GM12878 (cell line): ENCODE measurements at regions not wholly inside any gene's neighbourhood (a gene's known extent, or its start where the extent isn't known, plus 50 kb on each side); places are given as distances from the start of the nearest gene placed in this dataset.

Experiments
- ATAC-seq: fragments of 200-7000 bp; cut with Tn5 transposase; 3 replicates; pipeline ENCODE4 v1.9.1; 2020; ENCODE audit warnings: mild to moderate bottlenecking, moderate library complexity
- BruUV-seq: library from RNA; stranded (reverse); fragments of 400-500 nt; replicated peaks from 2 replicates; lab custom pipeline; 2021; lab: Mats Ljungman, UMichigan
- CTCF ChIA-PET: fragments of 300-600 bp; sonication (Branson Sonifier 250); formaldehyde crosslinking; extraction: SDS; loops from one replicate; lab custom pipeline; 2021; ENCODE audit warnings: inconsistent platforms; lab: Yijun Ruan, JAX
- POLR2A ChIA-PET: fragments of 350-600 bp; formaldehyde crosslinking; extraction: SDS; loops from one replicate; lab custom pipeline; 2021; ENCODE audit warnings: inconsistent platforms; lab: Charles Lee
- RAD21 ChIA-PET: fragments of 300-600 bp; sonication (Branson Sonifier 250); formaldehyde crosslinking; loops from one replicate; lab custom pipeline; 2023; ENCODE audit warnings: antibody characterized with exemption; ENCODE audit not compliant: unreplicated experiment; lab: Charles Lee
- SMC1A ChIA-PET: fragments of 300-600 bp; sonication (Branson Sonifier 250); formaldehyde crosslinking; loops from one replicate; lab custom pipeline; 2023; ENCODE audit not compliant: unreplicated experiment, uncharacterized antibody; lab: Charles Lee
- DNase-seq: peaks from one replicate; pipeline ENCODE4 v3.0.0-alpha.2; 2011; ENCODE audit warnings: low read depth, low spot score
- FAIRE-seq: peaks from 3 replicates; lab custom pipeline; 2011; peaks lifted over from hg19 to GRCh38; lab: Jason Lieb, UNC
- H2AFZ ChIP-seq: 2 replicates; pipeline ENCODE4 v1.6.0; 2011; ENCODE audit warnings: low read depth, low read length, control low read depth; ENCODE audit not compliant: control insufficient read depth
- H3K27ac ChIP-seq: 2 replicates; pipeline ENCODE4 v1.5.1; 2011; ENCODE audit warnings: control low read depth; ENCODE audit not compliant: control insufficient read depth, insufficient read depth
- H3K27me3 ChIP-seq, 2 experiments: replicated peaks in 1 of 2; 2 replicates each; pipeline versions ENCODE4 v1.6.0 to v1.6.1; 2011; ENCODE audit warnings: low read length in 1 of 2; ENCODE audit not compliant: control insufficient read depth in 2 of 2, insufficient read depth in 2 of 2
- H3K36me3 ChIP-seq, 2 experiments: 2 replicates each; pipeline ENCODE4 v1.5.1; 2011; ENCODE audit warnings: low read length in 1 of 2; ENCODE audit not compliant: control insufficient read depth in 2 of 2, insufficient read depth in 2 of 2
- H3K4me1 ChIP-seq: 2 replicates; pipeline ENCODE4 v1.6.1; 2011; ENCODE audit warnings: mild to moderate bottlenecking, low read length, moderate library complexity, mixed read lengths; ENCODE audit not compliant: control insufficient read depth, insufficient read depth
- H3K4me2 ChIP-seq: 2 replicates; pipeline ENCODE4 v1.6.0; 2011; ENCODE audit warnings: control low read depth; ENCODE audit not compliant: control insufficient read depth, insufficient read depth
- H3K4me3 ChIP-seq: fragments of 200-600 bp; sonication (generic); 2 replicates; pipeline ENCODE4 v1.5.1; 2016
- H3K79me2 ChIP-seq: 2 replicates; pipeline ENCODE4 v1.6.0; 2011; ENCODE audit warnings: low read length; ENCODE audit not compliant: control insufficient read depth, insufficient read depth
- H3K9ac ChIP-seq: 2 replicates; pipeline ENCODE4 v1.8.0; 2011; ENCODE audit warnings: low read length, control low read depth, mixed read lengths; ENCODE audit not compliant: control insufficient read depth, insufficient read depth
- H3K9me3 ChIP-seq: replicated peaks from 3 replicates; pipeline ENCODE4 v1.5.1; 2011; ENCODE audit warnings: mild to moderate bottlenecking, low read length; ENCODE audit not compliant: control insufficient read depth, insufficient read depth
- H4K20me1 ChIP-seq: 2 replicates; pipeline ENCODE4 v1.6.0; 2011; ENCODE audit not compliant: control insufficient read depth, insufficient read depth
- CBFB ChIP-seq: IDR thresholded peaks from 2 replicates; pipeline ENCODE4 v1.6.1; 2016; ENCODE audit warnings: antibody characterized with exemption, low read depth
- CREB1 ChIP-seq: IDR thresholded peaks from 2 replicates; pipeline ENCODE4 v1.6.1; 2012; ENCODE audit warnings: low read depth, mild to moderate bottlenecking, inconsistent platforms
- CREM ChIP-seq: IDR thresholded peaks from 2 replicates; pipeline ENCODE4 v1.6.1; 2014; ENCODE audit warnings: antibody characterized with exemption, low read depth
- FOXM1 ChIP-seq: IDR thresholded peaks from 2 replicates; pipeline ENCODE4 v1.6.1; 2012; ENCODE audit warnings: low read depth, mild to moderate bottlenecking, inconsistent platforms, low read length, moderate library complexity
- KLF5 ChIP-seq: fragments of 450-650 bp; IDR thresholded peaks from 2 replicates; pipeline ENCODE4 v1.6.1; 2014; ENCODE audit warnings: mild to moderate bottlenecking; ENCODE audit not compliant: partially characterized antibody
- LARP7 ChIP-seq: fragments of 450-650 bp; IDR thresholded peaks from 2 replicates; pipeline ENCODE4 v1.6.1; 2017; ENCODE audit warnings: mild to moderate bottlenecking
- NBN ChIP-seq: fragments of 450-650 bp; IDR thresholded peaks from 2 replicates; pipeline ENCODE4 v1.6.1; 2016
- PAX5 ChIP-seq: IDR thresholded peaks from 2 replicates; pipeline ENCODE4 v1.6.1; 2011; ENCODE audit warnings: low read depth, low read length, borderline replicate concordance
- PAX8 ChIP-seq: fragments of 450-650 bp; IDR thresholded peaks from 2 replicates; pipeline ENCODE4 v1.6.1; 2017; ENCODE audit warnings: mild to moderate bottlenecking, moderate library complexity
- POLR2AphosphoS5 ChIP-seq: IDR thresholded peaks from 2 replicates; pipeline ENCODE4 v1.6.1; 2011; ENCODE audit warnings: mild to moderate bottlenecking, low read length, inconsistent platforms
- RUNX3 ChIP-seq: IDR thresholded peaks from 2 replicates; pipeline ENCODE4 v1.6.1; 2012; ENCODE audit warnings: low read length, inconsistent platforms
- SMAD1 ChIP-seq: fragments of 450-650 bp; IDR thresholded peaks from 2 replicates; pipeline ENCODE4 v1.6.1; 2018; ENCODE audit warnings: mild to moderate bottlenecking, low read depth; ENCODE audit not compliant: partially characterized antibody
- TAF1 ChIP-seq: IDR thresholded peaks from 2 replicates; pipeline ENCODE4 v1.6.1; 2011; ENCODE audit warnings: mild to moderate bottlenecking, low read depth, low read length, borderline replicate concordance
- WRNIP1 ChIP-seq: IDR thresholded peaks from 2 replicates; pipeline ENCODE4 v1.6.1; 2011; ENCODE audit warnings: low read depth, low read length, improper control_type of control experiment, borderline replicate concordance
- WGBS: methylation state at CpG from one replicate; pipeline ENCODE4 v1.1.6; 2016; ENCODE audit warnings: low lambda C conversion rate; ENCODE audit not compliant: insufficient replicate concordance, insufficient coverage; ENCODE audit errors: missing lambda C conversion rate; 5-methylcytosine and 5-hydroxymethylcytosine counted together
- in situ Hi-C: fragments of 300-500 bp; cut with MboI; formaldehyde crosslinking; loops from 9 replicates; pipeline ENCODE4 v1.14.3; 2018; ENCODE audit warnings: mixed read lengths
- intact Hi-C: fragments of 100-400 bp; cut with micrococcal nuclease; formaldehyde crosslinking; loops from one replicate; pipeline ENCODE4 v1.14.2; 2022; ENCODE audit not compliant: unreplicated experiment
- TF ChIP-seq, protein P1 (sequence below): fragments of 450-650 bp; IDR thresholded peaks from 2 replicates; pipeline ENCODE4 v1.6.1; 2017; ENCODE audit warnings: mild to moderate bottlenecking
- TF ChIP-seq, protein P2 (sequence below): fragments of 450-650 bp; formaldehyde crosslinking; IDR thresholded peaks from 2 replicates; pipeline ENCODE4 v1.5.0; 2022; ENCODE audit warnings: mild to moderate bottlenecking, missing genetic modification characterization
- TF ChIP-seq, protein P3 (sequence below): IDR thresholded peaks from 2 replicates; pipeline ENCODE4 v1.6.1; 2012; ENCODE audit warnings: low read depth, low read length, improper control_type of control experiment

DNA sequence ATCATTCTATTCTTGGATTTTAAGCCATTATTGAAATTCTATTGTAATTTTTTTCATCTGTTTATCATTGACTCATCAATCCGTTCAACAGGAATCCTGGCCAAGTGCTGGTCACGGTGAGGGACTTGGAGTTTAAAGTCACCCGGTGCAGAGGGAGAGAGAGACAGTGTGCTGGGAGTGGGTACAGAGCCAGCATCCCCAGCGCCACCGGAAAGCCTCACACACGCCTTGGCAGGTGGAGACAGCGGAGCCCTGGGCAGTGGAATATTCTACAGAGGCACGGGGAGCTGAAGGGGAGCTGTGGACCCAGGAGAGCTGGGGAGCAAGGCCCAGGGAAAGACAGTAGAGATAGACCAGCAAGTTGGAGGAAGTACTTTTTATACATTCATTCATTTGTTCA, 787.6 kb downstream of the BRD1 start:
- Histone ChIP-seq H3K36me3 (no peaks in the 10 kb centered on the region), H3K27ac (no peak overlapping the region), H3K4me2 (no peak overlapping the region), H4K20me1 (no peaks in the 10 kb centered on the region), H3K9ac (no peak overlapping the region), H3K79me2 (no peaks in the 10 kb centered on the region), H3K4me3 (no peak overlapping the region), H2AFZ (no peak overlapping the region), H3K4me1 (no peaks in the 10 kb centered on the region), H3K27me3 (no peaks in the 10 kb centered on the region), H3K9me3 (no peaks in the 10 kb centered on the region; the same call in 2 of the 3 replicates)
- in situ Hi-C loops (no loop called here), intact Hi-C loops (no loop called here)
- SMC1A ChIA-PET: no interaction called here
- POLR2A ChIA-PET: no interaction called here
- no peak for ATAC-seq
- BruUV-seq: no TSS peak
- FAIRE-seq: no peak
- CTCF ChIA-PET: no interaction called here
- TF ChIP-seq PAX5: no peak
- TF ChIP-seq, protein P1, sequence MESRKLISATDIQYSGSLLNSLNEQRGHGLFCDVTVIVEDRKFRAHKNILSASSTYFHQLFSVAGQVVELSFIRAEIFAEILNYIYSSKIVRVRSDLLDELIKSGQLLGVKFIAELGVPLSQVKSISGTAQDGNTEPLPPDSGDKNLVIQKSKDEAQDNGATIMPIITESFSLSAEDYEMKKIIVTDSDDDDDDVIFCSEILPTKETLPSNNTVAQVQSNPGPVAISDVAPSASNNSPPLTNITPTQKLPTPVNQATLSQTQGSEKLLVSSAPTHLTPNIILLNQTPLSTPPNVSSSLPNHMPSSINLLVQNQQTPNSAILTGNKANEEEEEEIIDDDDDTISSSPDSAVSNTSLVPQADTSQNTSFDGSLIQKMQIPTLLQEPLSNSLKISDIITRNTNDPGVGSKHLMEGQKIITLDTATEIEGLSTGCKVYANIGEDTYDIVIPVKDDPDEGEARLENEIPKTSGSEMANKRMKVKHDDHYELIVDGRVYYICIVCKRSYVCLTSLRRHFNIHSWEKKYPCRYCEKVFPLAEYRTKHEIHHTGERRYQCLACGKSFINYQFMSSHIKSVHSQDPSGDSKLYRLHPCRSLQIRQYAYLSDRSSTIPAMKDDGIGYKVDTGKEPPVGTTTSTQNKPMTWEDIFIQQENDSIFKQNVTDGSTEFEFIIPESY: no peak
- no peak for TF ChIP-seq CREM
- no peak for TF ChIP-seq FOXM1
- TF ChIP-seq WRNIP1: no peak
- TF ChIP-seq SMAD1: no peak
- TF ChIP-seq, protein P2, sequence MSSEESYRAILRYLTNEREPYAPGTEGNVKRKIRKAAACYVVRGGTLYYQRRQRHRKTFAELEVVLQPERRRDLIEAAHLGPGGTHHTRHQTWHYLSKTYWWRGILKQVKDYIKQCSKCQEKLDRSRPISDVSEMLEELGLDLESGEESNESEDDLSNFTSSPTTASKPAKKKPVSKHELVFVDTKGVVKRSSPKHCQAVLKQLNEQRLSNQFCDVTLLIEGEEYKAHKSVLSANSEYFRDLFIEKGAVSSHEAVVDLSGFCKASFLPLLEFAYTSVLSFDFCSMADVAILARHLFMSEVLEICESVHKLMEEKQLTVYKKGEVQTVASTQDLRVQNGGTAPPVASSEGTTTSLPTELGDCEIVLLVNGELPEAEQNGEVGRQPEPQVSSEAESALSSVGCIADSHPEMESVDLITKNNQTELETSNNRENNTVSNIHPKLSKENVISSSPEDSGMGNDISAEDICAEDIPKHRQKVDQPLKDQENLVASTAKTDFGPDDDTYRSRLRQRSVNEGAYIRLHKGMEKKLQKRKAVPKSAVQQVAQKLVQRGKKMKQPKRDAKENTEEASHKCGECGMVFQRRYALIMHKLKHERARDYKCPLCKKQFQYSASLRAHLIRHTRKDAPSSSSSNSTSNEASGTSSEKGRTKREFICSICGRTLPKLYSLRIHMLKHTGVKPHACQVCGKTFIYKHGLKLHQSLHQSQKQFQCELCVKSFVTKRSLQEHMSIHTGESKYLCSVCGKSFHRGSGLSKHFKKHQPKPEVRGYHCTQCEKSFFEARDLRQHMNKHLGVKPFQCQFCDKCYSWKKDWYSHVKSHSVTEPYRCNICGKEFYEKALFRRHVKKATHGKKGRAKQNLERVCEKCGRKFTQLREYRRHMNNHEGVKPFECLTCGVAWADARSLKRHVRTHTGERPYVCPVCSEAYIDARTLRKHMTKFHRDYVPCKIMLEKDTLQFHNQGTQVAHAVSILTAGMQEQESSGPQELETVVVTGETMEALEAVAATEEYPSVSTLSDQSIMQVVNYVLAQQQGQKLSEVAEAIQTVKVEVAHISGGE (CRISPR knock-in tag): no peak
- no peak for TF ChIP-seq RUNX3
- TF ChIP-seq LARP7: no peak
- no peak for TF ChIP-seq POLR2AphosphoS5
- TF ChIP-seq TAF1: no peak
- no peak for TF ChIP-seq NBN
- no peak for TF ChIP-seq CREB1
- TF ChIP-seq, protein P3, sequence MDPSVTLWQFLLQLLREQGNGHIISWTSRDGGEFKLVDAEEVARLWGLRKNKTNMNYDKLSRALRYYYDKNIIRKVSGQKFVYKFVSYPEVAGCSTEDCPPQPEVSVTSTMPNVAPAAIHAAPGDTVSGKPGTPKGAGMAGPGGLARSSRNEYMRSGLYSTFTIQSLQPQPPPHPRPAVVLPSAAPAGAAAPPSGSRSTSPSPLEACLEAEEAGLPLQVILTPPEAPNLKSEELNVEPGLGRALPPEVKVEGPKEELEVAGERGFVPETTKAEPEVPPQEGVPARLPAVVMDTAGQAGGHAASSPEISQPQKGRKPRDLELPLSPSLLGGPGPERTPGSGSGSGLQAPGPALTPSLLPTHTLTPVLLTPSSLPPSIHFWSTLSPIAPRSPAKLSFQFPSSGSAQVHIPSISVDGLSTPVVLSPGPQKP: no peak
- no peak for TF ChIP-seq KLF5
- TF ChIP-seq CBFB: no peak
- TF ChIP-seq PAX8: no peak
- no peak for DNase-seq
- 22% methylated on average over 8 of the region's 8 CpGs for WGBS
- RAD21 ChIA-PET: no interaction called here
